ENCODE measurements at regions not wholly inside any gene's neighbourhood (a gene's known extent, or its start where the extent isn't known, plus 50 kb on each side); places are given as distances from the start of the nearest gene placed in this dataset.

GRCh38 chr3:106829206-106829605 is 548.0 kb upstream of the CCDC54 start:
- ChIA-PET POLR2A (no interaction called here), CTCF (interaction anchor here (0.8 to 1.0 kb wide), 3 partner anchors 87 to 237 kb away, joined by 3 to 4 read pairs (median 3); no protein-coding TSS in a partner anchor)
- TF ChIP-seq, protein P1, sequence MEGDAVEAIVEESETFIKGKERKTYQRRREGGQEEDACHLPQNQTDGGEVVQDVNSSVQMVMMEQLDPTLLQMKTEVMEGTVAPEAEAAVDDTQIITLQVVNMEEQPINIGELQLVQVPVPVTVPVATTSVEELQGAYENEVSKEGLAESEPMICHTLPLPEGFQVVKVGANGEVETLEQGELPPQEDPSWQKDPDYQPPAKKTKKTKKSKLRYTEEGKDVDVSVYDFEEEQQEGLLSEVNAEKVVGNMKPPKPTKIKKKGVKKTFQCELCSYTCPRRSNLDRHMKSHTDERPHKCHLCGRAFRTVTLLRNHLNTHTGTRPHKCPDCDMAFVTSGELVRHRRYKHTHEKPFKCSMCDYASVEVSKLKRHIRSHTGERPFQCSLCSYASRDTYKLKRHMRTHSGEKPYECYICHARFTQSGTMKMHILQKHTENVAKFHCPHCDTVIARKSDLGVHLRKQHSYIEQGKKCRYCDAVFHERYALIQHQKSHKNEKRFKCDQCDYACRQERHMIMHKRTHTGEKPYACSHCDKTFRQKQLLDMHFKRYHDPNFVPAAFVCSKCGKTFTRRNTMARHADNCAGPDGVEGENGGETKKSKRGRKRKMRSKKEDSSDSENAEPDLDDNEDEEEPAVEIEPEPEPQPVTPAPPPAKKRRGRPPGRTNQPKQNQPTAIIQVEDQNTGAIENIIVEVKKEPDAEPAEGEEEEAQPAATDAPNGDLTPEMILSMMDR (IDR thresholded peaks at IDR 0.05; ENCODE audit: insufficient read depth, low read length, missing control alignments): no peak
- no peak for DNase-seq (ENCODE audit: low read depth, low spot score)
- no peak overlapping the region for H3K4me3 ChIP-seq (ENCODE audit: low read depth, low read length)

DNA sequence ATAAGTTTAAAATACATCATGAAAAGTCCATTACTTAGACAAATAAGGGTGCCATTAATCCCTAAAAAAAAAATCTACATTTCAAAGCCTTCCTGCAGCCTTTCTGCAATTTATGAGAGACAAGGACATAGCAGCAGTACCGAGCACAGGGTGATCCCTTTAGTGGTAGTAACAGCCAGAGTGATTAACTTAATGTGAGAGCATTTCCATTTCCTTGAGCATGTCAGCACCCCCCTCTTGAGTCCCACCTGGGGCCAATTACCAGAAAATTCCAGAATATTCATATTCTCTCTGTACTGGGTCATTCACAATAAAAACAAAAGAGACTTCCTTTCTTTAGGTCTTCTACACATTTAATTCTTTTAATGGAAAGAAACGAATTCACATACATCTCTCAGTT is 546.9 kb upstream of the CCDC54 start:
- DNase-seq (ENCODE audit: low read depth, low spot score): no peak
- TF ChIP-seq, protein P1 (IDR thresholded peaks at IDR 0.05; ENCODE audit: insufficient read depth, low read length, missing control alignments): no peak
- no peak overlapping the region for H3K4me3 ChIP-seq (ENCODE audit: low read depth, low read length)
- CTCF ChIA-PET: interaction anchor here (0.7 kb wide), 1 partner anchor 234 kb away, joined by 3 read pairs; no protein-coding TSS in a partner anchor
- POLR2A ChIA-PET: no interaction called here

GRCh38 chr3:106836906-106837305 is 540.3 kb upstream of the CCDC54 start:
- no peak for DNase-seq (ENCODE audit: low read depth, low spot score)
- CTCF ChIA-PET: no interaction called here
- H3K4me3 ChIP-seq (ENCODE audit: low read depth, low read length): no peak overlapping the region
- TF ChIP-seq, protein P1 (IDR thresholded peaks at IDR 0.05; ENCODE audit: insufficient read depth, low read length, missing control alignments): no peak
- POLR2A ChIA-PET: no interaction called here

GRCh38 chr3:106837616-106838015 is 539.6 kb upstream of the CCDC54 start:
- TF ChIP-seq, protein P1 (IDR thresholded peaks at IDR 0.05; ENCODE audit: insufficient read depth, low read length, missing control alignments): no peak
- ChIA-PET CTCF (no interaction called here), POLR2A (no interaction called here)
- no peak overlapping the region for H3K4me3 ChIP-seq (ENCODE audit: low read depth, low read length)
- no peak for DNase-seq (ENCODE audit: low read depth, low spot score)

GRCh38 chr3:106839576-106840280 is 537.5 kb upstream of the CCDC54 start:
- H3K4me3 ChIP-seq (ENCODE audit: low read depth, low read length): no peak overlapping the region
- POLR2A ChIA-PET: no interaction called here
- CTCF ChIA-PET: no interaction called here
- DNase-seq (ENCODE audit: low read depth, low spot score): no peak
- TF ChIP-seq, protein P1 (IDR thresholded peaks at IDR 0.05; ENCODE audit: insufficient read depth, low read length, missing control alignments): no peak

GRCh38 chr3:106840319-106840718 is 536.9 kb upstream of the CCDC54 start:
- POLR2A ChIA-PET: no interaction called here
- TF ChIP-seq, protein P1 (IDR thresholded peaks at IDR 0.05; ENCODE audit: insufficient read depth, low read length, missing control alignments): no peak
- H3K4me3 ChIP-seq (ENCODE audit: low read depth, low read length): no peak overlapping the region
- CTCF ChIA-PET: no interaction called here
- DNase-seq (ENCODE audit: low read depth, low spot score): no peak

All from AG04449 (cell line).